H1 (cell line): ENCODE measurements at regions not wholly inside any gene's neighbourhood (a gene's known extent, or its start where the extent isn't known, plus 50 kb on each side); places are given as distances from the start of the nearest gene placed in this dataset.

Source experiments
- CTCF ChIA-PET: fragments of 300-600 bp; sonication (Branson Sonifier 250); formaldehyde crosslinking; loops from one replicate; lab custom pipeline; 2021; ENCODE audit not compliant: partially characterized antibody; lab: Charles Lee
- POLR2A ChIA-PET: fragments of 300-600 bp; sonication (Branson Sonifier 250); formaldehyde crosslinking; loops from one replicate; lab custom pipeline; 2021; ENCODE audit warnings: inconsistent platforms; ENCODE audit not compliant: partially characterized antibody; lab: Charles Lee
- DNase-seq, 2 experiments: peaks; one replicate each; pipeline versions ENCODE4 v3.0.0 to v3.0.0-alpha.2; 2010 to 2022; ENCODE audit warnings: low spot score in 2 of 2, low read depth in 1 of 2, mixed read lengths in 1 of 2
- FAIRE-seq: peaks from 2 replicates; lab custom pipeline; 2011; peaks lifted over from hg19 to GRCh38; lab: Jason Lieb, UNC
- H2AFZ ChIP-seq: 2 replicates; pipeline ENCODE4 v1.8.1; 2012; ENCODE audit warnings: low read length, inconsistent platforms
- H2AK5ac ChIP-seq: 2 replicates; pipeline ENCODE4 v1.6.1; 2013; ENCODE audit warnings: low read depth, low read length
- H2BK120ac ChIP-seq: replicated peaks from 2 replicates; pipeline ENCODE3; 2013; ENCODE audit warnings: low read depth, low read length, inconsistent platforms
- H2BK12ac ChIP-seq: 2 replicates; pipeline ENCODE4 v1.6.1; 2013; ENCODE audit warnings: low read depth, low read length
- H2BK15ac ChIP-seq: 2 replicates; pipeline ENCODE4 v1.6.1; 2013; ENCODE audit warnings: low read length
- H2BK20ac ChIP-seq: 2 replicates; pipeline ENCODE4 v1.6.1; 2013; ENCODE audit warnings: low read length
- H2BK5ac ChIP-seq: 2 replicates; pipeline ENCODE4 v1.6.1; 2013; ENCODE audit warnings: low read depth, low read length
- H3K14ac ChIP-seq: 2 replicates; pipeline ENCODE4 v1.6.1; 2013; ENCODE audit warnings: inconsistent platforms; ENCODE audit not compliant: insufficient read length
- H3K18ac ChIP-seq: 2 replicates; pipeline ENCODE4 v1.6.1; 2013; ENCODE audit warnings: low read length; ENCODE audit errors: extremely low read depth
- H3K23ac ChIP-seq: 2 replicates; pipeline ENCODE4 v1.6.1; 2013; ENCODE audit warnings: inconsistent platforms; ENCODE audit not compliant: insufficient read length
- H3K23me2 ChIP-seq: 2 replicates; pipeline ENCODE4 v1.6.1; 2013; ENCODE audit warnings: low read depth, low read length
- H3K27ac ChIP-seq: 2 replicates; pipeline ENCODE4 v1.6.1; 2011; ENCODE audit warnings: low read depth, low read length, inconsistent platforms
- H3K27me3 ChIP-seq, 4 experiments: replicated peaks in 1 of 4; 1 replicate in 1 of 4; 2 replicates in 3 of 4; pipeline versions ENCODE4 v1.6.1 to v1.8.1; 2011 to 2013; ENCODE audit warnings: low read length in 3 of 4, mild to moderate bottlenecking in 3 of 4, inconsistent platforms in 2 of 4, mixed read lengths in 2 of 4, moderate library complexity in 1 of 4; ENCODE audit not compliant: control insufficient read depth in 3 of 4, insufficient read depth in 3 of 4; ENCODE audit errors: extremely low read depth in 1 of 4
- H3K36me3 ChIP-seq, 4 experiments: 2 replicates each; pipeline versions ENCODE4 v1.6.1 to v1.8.1; 2011 to 2013; ENCODE audit warnings: mild to moderate bottlenecking in 4 of 4, low read length in 3 of 4, moderate library complexity in 2 of 4, control low read depth in 1 of 4, inconsistent platforms in 1 of 4; ENCODE audit not compliant: insufficient read depth in 4 of 4, control insufficient read depth in 2 of 4
- H3K4ac ChIP-seq: replicated peaks from 2 replicates; pipeline ENCODE3; 2013; ENCODE audit warnings: low read length, low read depth, mixed read lengths, inconsistent platforms; ENCODE audit not compliant: insufficient read length
- H3K4me1 ChIP-seq, 4 experiments: replicated peaks in 1 of 4; 1 replicate in 1 of 4; 2 replicates in 3 of 4; pipeline versions ENCODE4 v1.6.1 to v1.8.1; 2011 to 2013; ENCODE audit warnings: low read length in 3 of 4, inconsistent platforms in 2 of 4, mixed read lengths in 1 of 4; ENCODE audit not compliant: insufficient read depth in 4 of 4, control insufficient read depth in 3 of 4
- H3K4me2 ChIP-seq, 2 experiments: 2 replicates each; pipeline versions ENCODE4 v1.6.1 to v1.8.1; 2011 to 2013; ENCODE audit warnings: low read depth in 2 of 2, low read length in 2 of 2, control low read depth in 1 of 2, inconsistent platforms in 1 of 2, mild to moderate bottlenecking in 1 of 2; ENCODE audit not compliant: insufficient read depth in 1 of 2
- H3K4me3 ChIP-seq, 4 experiments: fragments of 200-600, 300-600 bp in 1 of 4; sonication (generic), shearing (Covaris generic), sonication (Bioruptor Twin) in 1 of 4; 2 replicates each; pipeline versions ENCODE4 v1.5.1 to v1.8.1; 2011 to 2016; ENCODE audit warnings: low read length in 4 of 4, low read depth in 3 of 4, control low read depth in 2 of 4, inconsistent platforms in 2 of 4, mild to moderate bottlenecking in 2 of 4, mixed read lengths in 1 of 4, moderate library complexity in 1 of 4; ENCODE audit not compliant: insufficient read depth in 2 of 4; ENCODE audit errors: extremely low read depth in 1 of 4
- H3K56ac ChIP-seq: replicated peaks from 2 replicates; pipeline ENCODE3; 2013; ENCODE audit warnings: low read depth, mild to moderate bottlenecking, mixed read lengths, low read length, inconsistent platforms; ENCODE audit not compliant: insufficient read length
- H3K79me1 ChIP-seq: 2 replicates; pipeline ENCODE4 v1.6.1; 2013; ENCODE audit warnings: low read depth, low read length, control low read depth
- H3K79me2 ChIP-seq, 2 experiments: 2 replicates each; pipeline versions ENCODE4 v1.6.1 to v1.8.1; 2012 to 2013; ENCODE audit warnings: low read length in 2 of 2, mild to moderate bottlenecking in 2 of 2, inconsistent platforms in 1 of 2; ENCODE audit not compliant: insufficient read depth in 2 of 2, control insufficient read depth in 1 of 2
- H3K9ac ChIP-seq, 4 experiments: replicated peaks in 1 of 4; 1 replicate in 1 of 4; 2 replicates in 3 of 4; pipeline versions ENCODE4 v1.6.1 to v1.8.1; 2011 to 2013; ENCODE audit warnings: low read depth in 3 of 4, low read length in 3 of 4, control low read depth in 2 of 4, mild to moderate bottlenecking in 2 of 4, moderate library complexity in 2 of 4, inconsistent platforms in 1 of 4; ENCODE audit errors: extremely low read depth in 1 of 4
- H3K9me3 ChIP-seq, 2 experiments: 2 replicates each; pipeline versions ENCODE4 v1.6.1 to v1.8.1; 2012 to 2013; ENCODE audit warnings: mild to moderate bottlenecking in 2 of 2, moderate library complexity in 2 of 2, control low read depth in 1 of 2, inconsistent platforms in 1 of 2, low read depth in 1 of 2, low read length in 1 of 2, mixed read lengths in 1 of 2; ENCODE audit not compliant: insufficient read depth in 2 of 2
- H4K20me1 ChIP-seq, 2 experiments: replicated peaks in 1 of 2; 2 replicates each; pipeline versions ENCODE3 to v1.8.1; 2011 to 2013; ENCODE audit warnings: inconsistent platforms in 2 of 2, low read length in 2 of 2, mild to moderate bottlenecking in 1 of 2; ENCODE audit not compliant: insufficient read depth in 2 of 2, control insufficient read depth in 1 of 2
- H4K5ac ChIP-seq: 2 replicates; pipeline ENCODE4 v1.6.1; 2013; ENCODE audit warnings: low read length, low read depth, mixed read lengths, inconsistent platforms; ENCODE audit not compliant: insufficient read length
- H4K8ac ChIP-seq: 2 replicates; pipeline ENCODE4 v1.8.0; 2013; ENCODE audit warnings: mild to moderate bottlenecking, moderate library complexity, low read length, inconsistent platforms; ENCODE audit not compliant: insufficient read depth; ENCODE audit errors: extremely low read depth
- H4K91ac ChIP-seq: replicated peaks from 2 replicates; pipeline ENCODE3; 2013; ENCODE audit warnings: low read length, mixed read lengths, inconsistent platforms; ENCODE audit not compliant: insufficient read length
- HDAC2 ChIP-seq, 2 experiments: fragments of 300-600 bp in 1 of 2; sonication (generic) in 1 of 2; IDR thresholded peaks; 2 replicates each; pipeline ENCODE4 v1.6.1; 2011 to 2012; ENCODE audit warnings: low read depth in 2 of 2, low read length in 2 of 2, mild to moderate bottlenecking in 2 of 2, moderate library complexity in 2 of 2, borderline replicate concordance in 1 of 2, inconsistent platforms in 1 of 2
- RNF2 ChIP-seq: fragments of 200-900, 300-1000 bp; sonication (generic); IDR thresholded peaks from 2 replicates; pipeline ENCODE4 v1.7.1; 2016; ENCODE audit warnings: borderline replicate concordance, low read depth, mild to moderate bottlenecking, antibody characterized with exemption, low read length; ENCODE audit not compliant: poor library complexity, severe bottlenecking; ENCODE audit errors: missing control alignments
- TCF12 ChIP-seq: IDR thresholded peaks from 2 replicates; pipeline ENCODE4 v1.6.1; 2011; ENCODE audit warnings: low read depth, mild to moderate bottlenecking, low read length
- YY1 ChIP-seq: IDR thresholded peaks from 2 replicates; pipeline ENCODE4 v1.6.1; 2011; ENCODE audit warnings: low read depth, mild to moderate bottlenecking, low read length
- WGBS, 2 experiments: shearing (Covaris generic) in 1 of 2; methylation state at CpG; one replicate each; pipeline versions ENCODE4 v1.1.6 to v1.1.7; 2013 to 2015; ENCODE audit warnings: low lambda C conversion rate in 2 of 2, mixed read lengths in 2 of 2, inconsistent platforms in 1 of 2, low coverage in 1 of 2, missing lambda C conversion rate in 1 of 2; ENCODE audit not compliant: insufficient replicate concordance in 2 of 2, insufficient coverage in 1 of 2, insufficient read length in 1 of 2; ENCODE audit errors: extremely low coverage in 1 of 2, missing lambda C conversion rate in 1 of 2; 5-methylcytosine and 5-hydroxymethylcytosine counted together
- TF ChIP-seq, protein P1 (sequence below): IDR thresholded peaks from 2 replicates; pipeline ENCODE4 v1.6.1; 2012; ENCODE audit warnings: low read length, inconsistent platforms

GRCh38 chr13:89352384-89352783 is 1681.2 kb downstream of the SLITRK5 start:
- FAIRE-seq, result no peak
- H3K18ac ChIP-seq, result no peak overlapping the region
- no peaks in the 10 kb centered on the region for H3K4me1 ChIP-seq
- H3K4me2 ChIP-seq, result no peak overlapping the region
- no peak overlapping the region for H3K4ac ChIP-seq
- H3K79me1 ChIP-seq, result no peaks in the 10 kb centered on the region
- no peaks in the 10 kb centered on the region for H4K20me1 ChIP-seq
- no peak overlapping the region for H2BK15ac ChIP-seq
- POLR2A ChIA-PET, result no interaction called here
- no peak overlapping the region for H3K56ac ChIP-seq
- H4K91ac ChIP-seq, result no peak overlapping the region
- H3K27me3 ChIP-seq, result no peaks in the 10 kb centered on the region
- H3K23me2 ChIP-seq, result no peaks in the 10 kb centered on the region
- H2BK5ac ChIP-seq, result no peak overlapping the region
- H3K27ac ChIP-seq, result no peak overlapping the region
- 95% methylated on average over 2 of the region's 2 CpGs; no CpG with 5 or more reads in 1 of the 2 experiments for WGBS, 2 experiments
- H3K23ac ChIP-seq, result no peak overlapping the region
- peak overlapping the region; percentile 76; the same call in 1 of the 2 replicates for H2AFZ ChIP-seq
- no peak overlapping the region for H2BK120ac ChIP-seq
- H3K9ac ChIP-seq, result no peak overlapping the region
- no peak overlapping the region for H3K14ac ChIP-seq
- CTCF ChIA-PET, result interaction anchor here (0.9 kb wide), 1 partner anchor 313 kb away, joined by 4 read pairs; no protein-coding TSS in a partner anchor
- no peak for DNase-seq
- H4K5ac ChIP-seq, result no peak overlapping the region
- no peak overlapping the region for H3K4me3 ChIP-seq
- TF ChIP-seq RNF2 (no peak), TCF12 (no peak), YY1 (no peak), HDAC2 (IDR thresholded peaks at IDR 0.05; ENCODE audit: borderline replicate concordance in 1 of 2, low read depth in 2 of 2, low read length in 2 of 2) (no peak)
- TF ChIP-seq, protein P1, sequence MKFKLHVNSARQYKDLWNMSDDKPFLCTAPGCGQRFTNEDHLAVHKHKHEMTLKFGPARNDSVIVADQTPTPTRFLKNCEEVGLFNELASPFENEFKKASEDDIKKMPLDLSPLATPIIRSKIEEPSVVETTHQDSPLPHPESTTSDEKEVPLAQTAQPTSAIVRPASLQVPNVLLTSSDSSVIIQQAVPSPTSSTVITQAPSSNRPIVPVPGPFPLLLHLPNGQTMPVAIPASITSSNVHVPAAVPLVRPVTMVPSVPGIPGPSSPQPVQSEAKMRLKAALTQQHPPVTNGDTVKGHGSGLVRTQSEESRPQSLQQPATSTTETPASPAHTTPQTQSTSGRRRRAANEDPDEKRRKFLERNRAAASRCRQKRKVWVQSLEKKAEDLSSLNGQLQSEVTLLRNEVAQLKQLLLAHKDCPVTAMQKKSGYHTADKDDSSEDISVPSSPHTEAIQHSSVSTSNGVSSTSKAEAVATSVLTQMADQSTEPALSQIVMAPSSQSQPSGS, result no peak
- H2AK5ac ChIP-seq, result no peak overlapping the region
- H4K8ac ChIP-seq, result no peak overlapping the region
- H2BK12ac ChIP-seq, result no peak overlapping the region; the same call in 1 of the 2 replicates
- no peaks in the 10 kb centered on the region for H3K9me3 ChIP-seq
- H3K36me3 ChIP-seq, result no peaks in the 10 kb centered on the region
- no peaks in the 10 kb centered on the region for H3K79me2 ChIP-seq
- H2BK20ac ChIP-seq, result no peak overlapping the region
